ENCODE measurements at regions not wholly inside any gene's neighbourhood (a gene's known extent, or its start where the extent isn't known, plus 50 kb on each side); places are given as distances from the start of the nearest gene placed in this dataset.
A peak's percentile ranks its signal among the peaks of the same experiment; 100 is the strongest.

DNA sequence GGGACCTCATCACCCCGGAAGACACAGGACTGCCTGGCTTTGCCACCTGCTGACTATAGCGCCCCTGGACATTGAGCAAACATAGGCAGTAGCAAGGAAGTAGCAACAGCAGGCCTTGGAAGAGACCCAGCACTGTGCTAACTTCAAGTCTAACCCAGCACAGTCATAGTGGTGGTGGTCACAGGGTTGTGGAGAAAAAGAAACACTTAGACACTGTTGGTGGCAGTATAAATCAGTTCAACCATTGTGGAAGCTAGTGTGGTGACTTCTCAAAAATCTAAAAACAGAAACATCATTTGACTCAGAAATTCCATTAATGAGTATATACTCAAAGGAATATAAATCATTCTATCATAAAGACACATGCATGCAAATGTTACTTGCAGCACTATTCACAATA, 874.0 kb upstream of the EPHA5 start:
- TF ChIP-seq, protein P1, sequence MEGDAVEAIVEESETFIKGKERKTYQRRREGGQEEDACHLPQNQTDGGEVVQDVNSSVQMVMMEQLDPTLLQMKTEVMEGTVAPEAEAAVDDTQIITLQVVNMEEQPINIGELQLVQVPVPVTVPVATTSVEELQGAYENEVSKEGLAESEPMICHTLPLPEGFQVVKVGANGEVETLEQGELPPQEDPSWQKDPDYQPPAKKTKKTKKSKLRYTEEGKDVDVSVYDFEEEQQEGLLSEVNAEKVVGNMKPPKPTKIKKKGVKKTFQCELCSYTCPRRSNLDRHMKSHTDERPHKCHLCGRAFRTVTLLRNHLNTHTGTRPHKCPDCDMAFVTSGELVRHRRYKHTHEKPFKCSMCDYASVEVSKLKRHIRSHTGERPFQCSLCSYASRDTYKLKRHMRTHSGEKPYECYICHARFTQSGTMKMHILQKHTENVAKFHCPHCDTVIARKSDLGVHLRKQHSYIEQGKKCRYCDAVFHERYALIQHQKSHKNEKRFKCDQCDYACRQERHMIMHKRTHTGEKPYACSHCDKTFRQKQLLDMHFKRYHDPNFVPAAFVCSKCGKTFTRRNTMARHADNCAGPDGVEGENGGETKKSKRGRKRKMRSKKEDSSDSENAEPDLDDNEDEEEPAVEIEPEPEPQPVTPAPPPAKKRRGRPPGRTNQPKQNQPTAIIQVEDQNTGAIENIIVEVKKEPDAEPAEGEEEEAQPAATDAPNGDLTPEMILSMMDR (conservative IDR thresholded peaks at IDR 0.05) = no peak
- H3K27ac ChIP-seq = no peak overlapping the region

DNA sequence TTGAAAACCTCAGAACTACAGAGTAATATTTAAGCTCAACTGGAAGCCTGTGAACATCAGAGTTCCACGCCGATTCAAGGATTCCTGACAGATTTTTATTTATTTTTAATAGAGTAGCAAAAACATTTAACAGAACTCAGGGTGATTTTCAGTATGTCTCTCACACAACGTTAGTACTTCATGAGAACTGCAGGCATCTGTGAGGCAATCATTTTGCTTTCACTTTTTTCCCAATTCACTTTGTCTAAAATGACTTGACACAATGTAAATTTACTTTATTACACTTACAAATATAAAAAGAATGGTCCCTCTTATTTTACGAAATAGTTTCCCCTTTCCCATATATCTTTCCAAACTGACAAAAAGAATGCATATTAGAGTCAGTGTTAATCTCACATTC, 869.5 kb upstream of the EPHA5 start:
- no peak overlapping the region for H3K27ac ChIP-seq
- TF ChIP-seq, protein P1 (conservative IDR thresholded peaks at IDR 0.05) = no peak

DNA sequence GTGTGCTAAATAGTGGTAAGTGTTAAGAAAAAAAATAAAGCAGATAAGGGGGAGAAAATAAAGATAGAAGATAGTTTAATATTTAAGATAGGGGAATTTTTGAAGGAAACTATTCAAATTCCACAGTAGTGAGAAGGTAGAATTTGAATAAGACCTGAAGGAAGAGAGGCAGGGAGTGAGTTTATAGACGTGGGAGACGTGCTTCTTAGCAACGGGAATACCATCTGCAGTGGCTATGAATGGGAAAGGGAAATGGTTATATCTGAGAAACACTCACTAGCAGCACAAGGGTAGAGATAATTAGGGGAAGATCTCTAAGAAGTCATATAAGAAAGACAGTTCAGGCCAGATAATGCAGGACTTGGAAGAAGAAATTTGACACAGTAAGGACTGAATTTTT, 854.5 kb upstream of the EPHA5 start:
- TF ChIP-seq, protein P1 (conservative IDR thresholded peaks at IDR 0.05) = no peak
- no peak overlapping the region for H3K27ac ChIP-seq

DNA sequence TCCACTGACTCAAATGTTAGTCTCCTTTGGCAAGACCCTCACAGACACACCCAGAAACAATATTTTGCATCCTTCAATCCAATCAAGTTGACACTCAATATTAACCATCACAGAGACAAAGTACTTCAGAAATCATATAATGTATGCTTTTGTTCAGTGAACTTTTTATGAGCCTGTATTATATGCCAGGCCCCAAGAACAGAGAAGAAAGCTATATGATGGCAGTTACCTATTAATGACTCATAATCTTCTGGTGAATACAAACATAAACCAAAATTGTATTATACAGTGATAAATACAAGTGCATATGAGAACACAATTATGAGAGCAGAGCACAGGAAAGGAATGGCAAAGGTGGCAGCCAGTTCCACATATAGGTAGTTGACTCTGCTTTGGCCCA, 852.0 kb upstream of the EPHA5 start:
- TF ChIP-seq, protein P1 (conservative IDR thresholded peaks at IDR 0.05) = no peak

DNA sequence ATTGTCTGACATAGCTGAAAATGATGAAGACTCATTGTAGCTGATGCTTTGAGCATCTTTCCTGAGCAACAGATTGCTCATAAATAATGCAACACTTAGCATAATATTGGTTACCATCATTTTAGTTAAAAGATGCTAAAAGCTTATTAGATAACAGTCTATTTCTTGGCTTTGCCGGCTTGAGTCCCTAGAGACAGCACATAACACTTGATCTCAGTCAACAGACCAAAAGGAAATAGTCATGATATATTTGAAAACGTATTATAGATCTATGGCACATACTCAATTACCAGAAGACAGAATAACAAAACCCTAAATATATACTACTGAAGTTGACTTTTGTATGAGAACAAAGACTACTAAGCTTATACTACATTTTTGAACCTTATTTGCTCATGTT, 846.7 kb upstream of the EPHA5 start:
- TF ChIP-seq, protein P1 (conservative IDR thresholded peaks at IDR 0.05) = no peak
- H3K27ac ChIP-seq = no peak overlapping the region

More for the DNA sequence above, 852.0 kb upstream of the EPHA5 start:
- no peak overlapping the region for H3K27ac ChIP-seq

DNA sequence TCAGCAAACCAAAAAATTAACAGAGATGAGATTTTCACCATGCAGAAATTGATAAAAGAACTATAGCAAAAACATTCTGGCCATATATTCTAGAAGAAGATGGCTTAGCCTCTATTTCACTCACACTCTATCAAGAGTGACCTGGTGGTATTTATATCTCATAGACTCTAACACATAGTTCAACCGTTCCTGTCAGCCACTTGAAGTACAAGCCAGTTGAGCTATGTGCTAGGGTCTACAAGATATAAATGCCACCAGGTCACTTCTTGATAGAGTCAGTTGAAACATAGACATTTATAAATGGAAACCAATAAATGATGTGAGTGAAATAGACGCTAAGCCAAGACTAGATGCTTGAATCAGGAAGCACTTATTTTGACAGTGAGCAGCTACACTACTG, 836.7 kb upstream of the EPHA5 start:
- TF ChIP-seq, protein P1 (conservative IDR thresholded peaks at IDR 0.05) = no peak
- H3K27ac ChIP-seq = no peak overlapping the region

DNA sequence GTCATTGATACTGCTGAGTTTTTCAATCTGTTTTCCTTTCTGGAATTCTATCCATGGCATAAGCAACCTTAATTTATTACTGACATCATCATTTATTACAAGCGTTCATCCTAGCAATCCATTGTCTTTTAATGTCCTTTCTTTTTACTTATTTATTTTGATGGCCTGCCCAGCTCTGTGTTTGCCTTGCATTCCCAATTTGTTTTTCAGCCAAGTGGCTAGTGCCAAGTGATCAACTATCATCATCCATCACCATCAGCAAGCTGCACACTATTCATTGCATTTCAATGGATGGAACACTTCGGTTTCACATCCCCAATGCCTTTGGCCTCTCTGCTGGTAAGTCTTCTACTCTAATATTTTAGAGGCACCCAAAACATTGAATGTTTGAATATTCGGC, 831.7 kb upstream of the EPHA5 start:
- TF ChIP-seq, protein P1 (conservative IDR thresholded peaks at IDR 0.05) = no peak
- peak overlapping the region; percentile 21; the same call in 1 of the 2 replicates for H3K27ac ChIP-seq

DNA sequence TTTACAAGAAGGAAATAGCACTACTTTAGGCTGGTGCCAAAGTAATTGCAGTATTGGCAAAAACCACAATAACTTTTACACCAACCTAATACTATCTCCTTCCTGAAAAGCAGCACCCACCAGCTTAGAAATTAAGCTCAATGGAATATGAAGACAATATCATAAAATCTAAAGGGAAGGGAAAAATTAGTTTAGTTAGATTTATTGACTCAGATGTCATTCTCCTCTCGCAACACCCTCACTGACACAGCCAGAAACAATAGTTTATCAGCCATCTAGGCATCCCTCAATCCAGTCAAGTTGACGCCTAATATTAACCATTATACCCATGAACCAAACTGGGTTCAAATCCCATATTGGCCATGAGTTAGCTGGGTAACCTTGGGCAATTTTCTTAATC, 820.4 kb upstream of the EPHA5 start:
- TF ChIP-seq, protein P1 (conservative IDR thresholded peaks at IDR 0.05) = no peak
- H3K27ac ChIP-seq = no peak overlapping the region
